ENCODE measurements at regions not wholly inside any gene's neighbourhood (a gene's known extent, or its start where the extent isn't known, plus 50 kb on each side); places are given as distances from the start of the nearest gene placed in this dataset.

DNA sequence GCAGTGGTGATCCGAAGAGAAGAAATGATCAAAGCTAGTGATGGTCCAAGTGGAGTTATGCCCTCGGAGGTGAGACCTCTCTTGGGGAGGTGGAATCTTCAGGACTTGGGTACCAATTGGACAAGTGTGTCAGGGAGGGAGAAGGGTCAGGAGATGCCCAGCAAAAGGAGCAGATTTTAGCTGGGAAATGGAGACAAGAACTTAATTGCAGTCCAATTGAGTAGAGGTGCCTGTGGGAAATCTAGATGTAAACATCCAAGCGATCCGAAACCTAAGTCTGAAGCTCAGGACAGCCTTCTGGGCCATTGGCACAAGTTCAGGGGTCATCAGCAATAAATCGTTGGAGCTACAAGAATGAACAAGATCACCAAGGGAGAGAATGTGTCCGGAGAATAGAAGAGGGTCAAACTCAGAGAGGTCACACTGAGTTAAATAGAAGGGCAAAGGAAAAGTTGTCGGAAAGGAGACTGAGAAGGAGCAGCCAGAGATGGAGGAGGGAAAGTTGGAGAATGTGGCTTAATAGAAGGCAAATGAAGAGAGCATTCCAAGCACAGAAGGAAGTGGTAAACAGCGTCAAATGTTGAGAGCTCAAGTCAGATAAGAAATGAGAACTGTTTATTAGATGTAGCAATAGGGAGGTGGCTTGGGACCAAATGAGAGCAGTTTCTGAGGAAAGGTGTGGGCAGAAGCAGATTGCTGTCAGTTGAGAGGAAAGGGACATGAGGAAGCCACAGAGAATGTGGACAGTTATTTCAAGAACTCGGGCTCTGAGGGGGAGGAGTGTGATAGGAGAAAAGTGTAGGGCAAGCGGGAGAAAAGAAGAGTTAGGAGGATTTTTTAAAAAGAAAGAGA, 64.2 kb upstream of the FNDC3B start:
- peak; percentile 92 for TF ChIP-seq POLR2AphosphoS5 (IDR thresholded peaks at IDR 0.05; ENCODE audit: low read depth)
- TF ChIP-seq, protein P1, sequence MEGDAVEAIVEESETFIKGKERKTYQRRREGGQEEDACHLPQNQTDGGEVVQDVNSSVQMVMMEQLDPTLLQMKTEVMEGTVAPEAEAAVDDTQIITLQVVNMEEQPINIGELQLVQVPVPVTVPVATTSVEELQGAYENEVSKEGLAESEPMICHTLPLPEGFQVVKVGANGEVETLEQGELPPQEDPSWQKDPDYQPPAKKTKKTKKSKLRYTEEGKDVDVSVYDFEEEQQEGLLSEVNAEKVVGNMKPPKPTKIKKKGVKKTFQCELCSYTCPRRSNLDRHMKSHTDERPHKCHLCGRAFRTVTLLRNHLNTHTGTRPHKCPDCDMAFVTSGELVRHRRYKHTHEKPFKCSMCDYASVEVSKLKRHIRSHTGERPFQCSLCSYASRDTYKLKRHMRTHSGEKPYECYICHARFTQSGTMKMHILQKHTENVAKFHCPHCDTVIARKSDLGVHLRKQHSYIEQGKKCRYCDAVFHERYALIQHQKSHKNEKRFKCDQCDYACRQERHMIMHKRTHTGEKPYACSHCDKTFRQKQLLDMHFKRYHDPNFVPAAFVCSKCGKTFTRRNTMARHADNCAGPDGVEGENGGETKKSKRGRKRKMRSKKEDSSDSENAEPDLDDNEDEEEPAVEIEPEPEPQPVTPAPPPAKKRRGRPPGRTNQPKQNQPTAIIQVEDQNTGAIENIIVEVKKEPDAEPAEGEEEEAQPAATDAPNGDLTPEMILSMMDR (IDR thresholded peaks at IDR 0.05; ENCODE audit: insufficient read depth, low read length) = no peak
- no peak for TF ChIP-seq GABPA (IDR thresholded peaks at IDR 0.05; ENCODE audit: low read depth)

Data from HL-60 (cell line).